Hematopoietic multipotent progenitor cell (in vitro differentiated cells): ENCODE measurements at regions not wholly inside any gene's neighbourhood (a gene's known extent, or its start where the extent isn't known, plus 50 kb on each side); places are given as distances from the start of the nearest gene placed in this dataset.

Source experiments
- DNase-seq, 3 donors: peaks; one replicate each; pipeline ENCODE4 v3.0.0-alpha.2; 2011 to 2015; ENCODE audit warnings: low read depth in 2 of 3, low spot score in 2 of 3

- no peak for DNase-seq
These were observed 171.2 kb upstream of the PRPS1L1 start for GRCh38 chr7:18198868-18199267.

- no peak for DNase-seq
These were observed 172.6 kb upstream of the PRPS1L1 start for GRCh38 chr7:18200266-18200665.

GRCh38 chr7:18200855-18201254 is 173.2 kb upstream of the PRPS1L1 start:
- no peak for DNase-seq

GRCh38 chr7:18201350-18201749 is 173.7 kb upstream of the PRPS1L1 start:
- no peak for DNase-seq

DNA sequence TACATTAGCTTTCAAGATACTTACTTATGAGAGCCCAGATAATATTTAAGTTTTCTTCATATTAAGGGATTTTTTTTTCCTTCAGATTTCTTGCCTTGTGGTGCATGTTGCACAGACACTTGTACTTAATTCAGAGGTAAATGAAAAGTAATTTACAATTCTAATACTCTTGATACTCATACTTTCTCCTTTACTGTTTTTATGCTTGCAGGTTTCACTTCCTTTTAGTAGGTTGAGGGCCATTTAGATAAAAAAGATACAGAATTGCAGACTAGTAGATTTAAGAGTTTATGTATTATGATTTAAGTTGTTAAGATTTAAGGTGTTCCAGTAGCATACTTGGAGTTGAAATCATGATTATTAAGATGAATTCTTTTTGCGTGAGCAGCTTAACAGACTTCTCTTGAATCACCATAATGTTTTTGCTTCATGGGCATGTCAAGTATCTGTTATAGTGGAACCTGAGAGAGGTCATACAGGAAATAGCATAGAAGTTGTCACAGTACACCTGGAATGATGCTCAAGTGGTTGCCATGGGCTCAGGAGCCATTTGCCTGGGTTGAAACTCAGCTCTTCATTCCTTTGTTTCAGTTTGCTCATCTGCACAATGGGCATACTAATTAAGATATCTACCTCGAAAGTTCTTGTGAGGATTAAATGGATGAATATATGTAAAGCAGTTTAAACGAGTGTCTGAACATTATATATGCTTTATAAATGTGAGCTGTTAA is 174.8 kb upstream of the PRPS1L1 start:
- DNase-seq = no peak

- no peak for DNase-seq
These were observed 178.7 kb upstream of the PRPS1L1 start for GRCh38 chr7:18206331-18206730.

GRCh38 chr7:18208921-18209320 is 181.3 kb upstream of the PRPS1L1 start:
- DNase-seq = no peak

DNA sequence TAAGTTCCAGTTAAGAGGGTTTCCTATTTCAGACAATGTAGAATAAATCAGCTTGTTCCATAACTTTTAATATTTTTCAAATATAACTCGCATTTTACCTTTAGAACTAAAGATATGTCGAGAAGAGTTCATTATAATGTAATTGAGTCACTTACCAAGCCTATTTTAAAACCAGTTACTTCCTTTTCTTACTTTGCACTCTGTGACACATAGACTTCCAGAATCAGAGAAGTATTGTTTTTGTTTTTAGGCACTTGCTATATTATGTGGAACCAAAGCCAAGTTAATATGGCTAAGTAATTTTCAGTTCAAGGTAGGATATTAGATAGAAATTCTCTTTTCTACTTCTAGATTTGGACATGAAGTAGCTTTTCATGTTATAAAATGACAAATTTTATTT is 182.7 kb upstream of the PRPS1L1 start:
- DNase-seq = no peak

- DNase-seq = no peak
These were observed 183.1 kb upstream of the PRPS1L1 start for GRCh38 chr7:18210788-18211187.

DNA sequence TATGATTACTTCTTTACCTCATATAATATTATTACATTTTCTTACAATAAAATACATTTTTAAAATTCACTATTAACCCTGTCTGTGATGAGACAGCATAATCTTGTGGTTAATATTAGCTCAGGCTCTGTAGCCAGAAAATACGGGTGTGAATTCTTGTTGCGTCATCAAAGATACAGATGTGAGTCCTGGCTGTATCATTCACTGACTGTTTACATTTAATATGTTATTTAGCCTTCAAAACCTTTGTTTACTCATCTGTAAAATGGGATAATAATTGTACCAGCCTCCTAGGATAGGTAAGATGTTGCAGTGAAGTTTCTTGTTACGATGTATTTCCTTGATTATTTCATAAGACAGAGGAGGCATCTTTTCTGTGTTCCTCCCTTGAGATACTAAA is 184.7 kb upstream of the PRPS1L1 start:
- no peak for DNase-seq

- no peak for DNase-seq
These were observed 185.1 kb upstream of the PRPS1L1 start for GRCh38 chr7:18212758-18213157.

- DNase-seq = no peak
These were observed 186.0 kb upstream of the PRPS1L1 start for GRCh38 chr7:18213652-18214051.

DNA sequence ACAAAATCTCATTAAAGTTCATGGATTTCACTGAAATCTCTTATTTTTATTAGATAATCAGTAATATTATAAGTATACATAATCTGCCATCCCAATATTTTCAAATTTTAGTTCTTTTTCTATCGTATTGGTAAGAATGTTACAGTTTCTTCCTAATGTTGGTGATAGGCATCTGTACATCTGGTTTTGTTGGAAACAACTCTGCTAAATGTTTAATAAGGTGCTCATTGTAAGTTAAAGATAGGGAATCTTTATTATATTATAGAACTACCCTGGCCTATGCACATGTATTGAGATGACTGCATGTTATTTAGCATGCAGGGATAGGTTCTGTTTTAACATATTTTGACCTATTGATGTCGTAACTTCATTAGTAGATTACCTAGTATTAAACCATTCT is 188.6 kb upstream of the PRPS1L1 start:
- DNase-seq = no peak

GRCh38 chr7:18221377-18222293 is 194.0 kb upstream of the PRPS1L1 start:
- DNase-seq = no peak

DNA sequence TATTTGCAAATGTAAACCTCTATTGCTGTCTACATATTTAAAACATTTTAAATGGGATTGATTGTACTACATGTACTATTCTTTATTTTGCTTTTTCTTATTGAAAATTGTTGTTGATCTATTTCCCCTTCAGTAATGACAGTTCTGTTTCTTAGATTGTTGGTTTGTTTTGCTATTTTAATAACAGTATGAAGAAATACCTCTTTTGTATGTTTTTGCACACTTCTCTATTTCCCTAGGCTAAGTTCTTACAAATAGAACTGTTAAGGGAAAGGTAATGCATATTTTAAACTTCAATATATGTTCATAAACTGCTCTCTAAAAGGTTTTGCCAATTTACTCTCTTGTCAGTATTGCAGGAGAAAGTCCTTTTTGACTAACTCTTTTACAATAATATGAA is 195.0 kb upstream of the PRPS1L1 start:
- no peak for DNase-seq

GRCh38 chr7:18224138-18224537 is 196.5 kb upstream of the PRPS1L1 start:
- no peak for DNase-seq

DNA sequence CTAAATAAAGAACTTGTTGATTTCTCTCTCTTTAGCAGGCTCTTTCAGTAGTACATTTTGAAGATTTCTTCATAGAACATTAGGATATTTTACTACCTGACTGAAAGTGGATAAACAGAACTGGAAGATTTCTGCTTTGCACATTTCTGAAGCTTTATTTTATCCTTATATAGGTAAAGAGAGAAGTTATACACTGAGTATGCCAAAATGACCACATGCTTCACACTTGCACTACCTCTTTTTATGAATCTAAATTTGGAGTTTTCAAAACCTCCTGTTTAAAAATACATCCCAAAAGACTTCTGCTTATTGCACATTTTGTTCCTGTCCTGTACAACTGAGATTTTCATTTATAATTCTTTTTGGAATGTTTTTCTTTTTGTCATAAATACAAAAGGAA is 197.4 kb upstream of the PRPS1L1 start:
- DNase-seq = peak in 1 of 3 donors; percentile 41

DNA sequence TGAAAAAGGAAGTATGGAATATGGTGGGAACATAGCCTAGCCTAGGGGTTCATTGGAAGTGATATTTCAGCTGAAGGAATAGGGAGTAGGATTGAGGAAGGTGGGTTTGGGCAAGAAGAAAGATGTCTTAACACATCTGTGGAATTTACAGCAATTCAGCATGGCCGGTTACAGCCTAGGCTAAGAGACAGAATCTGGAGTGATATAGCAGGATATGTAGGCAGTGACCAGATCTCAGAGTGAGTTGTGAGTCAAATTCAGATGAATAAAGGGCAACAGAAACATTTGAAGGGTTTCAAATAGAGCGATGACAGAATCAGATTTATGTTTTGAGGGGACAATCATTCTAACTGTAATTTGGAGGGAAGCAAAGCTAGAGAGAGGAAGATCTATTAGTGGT is 199.0 kb upstream of the PRPS1L1 start:
- no peak for DNase-seq

GRCh38 chr7:18228686-18229085 is 201.0 kb upstream of the PRPS1L1 start:
- DNase-seq = no peak

DNA sequence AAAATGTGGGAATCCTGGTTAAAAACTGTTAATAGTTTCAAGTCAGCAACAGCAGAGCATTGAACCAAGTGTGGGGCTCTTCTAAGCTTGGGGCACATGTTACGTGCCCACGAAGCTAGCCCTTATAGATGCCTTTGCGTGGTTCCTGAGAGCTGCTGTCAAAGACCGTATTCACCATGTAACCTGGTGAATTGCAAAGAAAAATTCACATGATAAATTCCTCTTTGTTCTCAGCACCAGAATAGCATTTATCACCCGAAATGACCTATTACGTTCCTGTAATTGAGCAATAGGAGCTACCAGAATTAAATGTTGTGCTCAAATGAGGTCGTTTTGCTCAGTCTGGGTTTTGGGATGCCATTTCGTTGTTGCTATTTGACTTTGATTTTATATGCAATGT is 202.6 kb upstream of the PRPS1L1 start:
- DNase-seq = no peak

GRCh38 chr7:18231854-18232253 is 204.2 kb upstream of the PRPS1L1 start:
- no peak for DNase-seq

GRCh38 chr7:18234519-18234918 is 206.9 kb upstream of the PRPS1L1 start:
- DNase-seq = no peak
